HG03066 (cell line): ENCODE measurements at regions not wholly inside any gene's neighbourhood (a gene's known extent, or its start where the extent isn't known, plus 50 kb on each side); places are given as distances from the start of the nearest gene placed in this dataset.
"Not testable (repeated sequence)": the region's sequence is repeated elsewhere in the genome, so short reads cannot be mapped to it uniquely, and the experiment has no call there.

Experiments
- ATAC-seq: cut with Tn5 transposase; IDR thresholded peaks from one replicate; pipeline ENCODE4 v1.9.1; 2021; ENCODE audit warnings: low read depth; ENCODE audit not compliant: unreplicated experiment

- no peak for ATAC-seq
Measured at GRCh38 chr12:25787701-25788100, 170.8 kb upstream of the RASSF8 start.

GRCh38 chr12:25788707-25789442, 169.6 kb upstream of the RASSF8 start:
- ATAC-seq, result no peak

- ATAC-seq, result no peak
Measured at GRCh38 chr12:25789541-25789944, 168.9 kb upstream of the RASSF8 start.

- no peak for ATAC-seq
Measured at GRCh38 chr12:25792031-25792430, 166.5 kb upstream of the RASSF8 start.

GRCh38 chr12:25793196-25793595, 165.3 kb upstream of the RASSF8 start:
- no peak for ATAC-seq

GRCh38 chr12:25794571-25794970, 163.9 kb upstream of the RASSF8 start:
- ATAC-seq, result no peak

GRCh38 chr12:25796523-25797000, 161.9 kb upstream of the RASSF8 start:
- no peak for ATAC-seq

- ATAC-seq, result no peak
Measured at GRCh38 chr12:25797386-25797785, 161.1 kb upstream of the RASSF8 start.

- no peak for ATAC-seq
Measured at GRCh38 chr12:25797949-25798348, 160.5 kb upstream of the RASSF8 start.

- ATAC-seq, result no peak
Measured at GRCh38 chr12:25800101-25800500, 158.4 kb upstream of the RASSF8 start.

GRCh38 chr12:25801734-25802133, 156.7 kb upstream of the RASSF8 start:
- ATAC-seq, result no peak

GRCh38 chr12:25802143-25802542, 156.3 kb upstream of the RASSF8 start:
- no peak for ATAC-seq

GRCh38 chr12:25803029-25803664, 155.3 kb upstream of the RASSF8 start:
- ATAC-seq, result not testable (repeated sequence)

GRCh38 chr12:25804286-25804685, 154.2 kb upstream of the RASSF8 start:
- not testable (repeated sequence) for ATAC-seq

- no peak for ATAC-seq
Measured at GRCh38 chr12:25806271-25806670, 152.2 kb upstream of the RASSF8 start.

- ATAC-seq, result no peak
Measured at GRCh38 chr12:25808604-25809003, 149.9 kb upstream of the RASSF8 start.

GRCh38 chr12:25810683-25811082, 147.8 kb upstream of the RASSF8 start:
- ATAC-seq, result no peak

- no peak for ATAC-seq
Measured at GRCh38 chr12:25811656-25812126, 146.8 kb upstream of the RASSF8 start.

GRCh38 chr12:25812295-25812694, 146.2 kb upstream of the RASSF8 start:
- ATAC-seq, result no peak

- no peak for ATAC-seq
Measured at GRCh38 chr12:25813843-25814242, 144.6 kb upstream of the RASSF8 start.

- no peak for ATAC-seq
Measured at GRCh38 chr12:25816637-25817036, 141.8 kb upstream of the RASSF8 start.

GRCh38 chr12:25817166-25817565, 141.3 kb upstream of the RASSF8 start:
- ATAC-seq, result no peak
